Body of pancreas (tissue), 4 donors: ENCODE measurements at regions not wholly inside any gene's neighbourhood (a gene's known extent, or its start where the extent isn't known, plus 50 kb on each side); places are given as distances from the start of the nearest gene placed in this dataset.

Experiments used
- ATAC-seq: fragments of 150-250 bp; one replicate; pipeline ENCODE4 v1.9.1; 2016
- DNase-seq, 4 donors: peaks; one replicate each; pipeline ENCODE4 v3.0.0-alpha.2; 2019
- H3K27ac ChIP-seq, 4 donors: fragments of 200-600 bp; sonication (generic); 1 replicate in 3 of 4; 2 replicates in 1 of 4; pipeline versions ENCODE4 v1.5.1 to v1.6.1; 2016 to 2019; ENCODE audit warnings: mild to moderate bottlenecking in 1 of 4, mixed read lengths in 1 of 4, moderate library complexity in 1 of 4
- H3K27me3 ChIP-seq, 2 donors: fragments of 200-600 bp; sonication (generic); one replicate each; pipeline ENCODE4 v1.6.0; 2016; ENCODE audit warnings: mild to moderate bottlenecking in 1 of 2
- H3K36me3 ChIP-seq, 2 donors: fragments of 200-600 bp; sonication (generic); replicated peaks in 1 of 2; 2 replicates each; pipeline ENCODE4 v1.5.1; 2016; ENCODE audit warnings: low read depth in 2 of 2; ENCODE audit not compliant: insufficient read depth in 1 of 2
- H3K4me1 ChIP-seq: fragments of 200-600 bp; sonication (generic); one replicate; pipeline ENCODE4 v1.6.0; 2016
- H3K4me3 ChIP-seq, 2 donors: fragments of 200-600 bp; sonication (generic); 1 replicate in 1 of 2; 2 replicates in 1 of 2; pipeline ENCODE4 v1.5.1; 2016 to 2019
- H3K9me3 ChIP-seq, 3 donors: fragments of 200-600 bp; sonication (generic); 1 replicate in 2 of 3; 2 replicates in 1 of 3; pipeline ENCODE4 v1.5.1; 2016
- POLR2A ChIP-seq, 3 donors: fragments of 450-650 bp; IDR thresholded peaks; one replicate each; pipeline ENCODE4 v1.6.1; 2016; ENCODE audit warnings: antibody characterized with exemption in 3 of 3, mild to moderate bottlenecking in 2 of 3
- WGBS, 2 donors: methylation state at CpG; one replicate each; pipeline ENCODE4 v1.1.5; 2017; 5-methylcytosine and 5-hydroxymethylcytosine counted together
- intact Hi-C: fragments of 100-400 bp; cut with DNase I; formaldehyde crosslinking; loops from one replicate; pipeline ENCODE4 v1.15.1; 2023
- TF ChIP-seq, protein P1 (sequence below), 7 experiments: fragments of 450-650 bp in 4 of 7; fragments of 200-600 bp in 3 of 7; sonication (generic) in 3 of 7; IDR thresholded peaks; one replicate each; pipeline ENCODE4 v1.5.1; 2016 to 2019; ENCODE audit warnings: antibody characterized with exemption in 7 of 7

DNA sequence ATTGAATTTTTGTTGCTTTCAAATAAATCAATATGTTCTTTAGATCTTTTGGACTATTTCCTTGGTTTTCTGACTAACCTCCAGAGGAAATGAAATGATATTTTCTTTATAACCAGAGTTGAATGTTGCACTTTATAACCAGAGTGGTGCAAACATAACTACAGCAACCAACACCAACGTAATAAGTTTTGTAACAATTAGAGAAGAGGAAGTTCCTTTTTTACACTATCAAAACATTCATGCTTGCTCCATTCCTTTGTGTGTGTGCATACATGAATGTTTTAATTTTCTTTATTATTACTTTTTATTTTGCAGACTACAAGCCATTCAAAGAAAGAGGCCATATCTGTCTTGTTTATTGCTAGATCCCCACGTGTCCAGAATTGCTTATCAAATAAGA, 193.0 kb upstream of the PPP3CA start:
- Histone ChIP-seq H3K27me3 (no peaks in the 10 kb centered on the region), H3K27ac (no peak overlapping the region), H3K9me3 (no peaks in the 10 kb centered on the region), H3K4me3 (no peak overlapping the region), H3K36me3 (no peaks in the 10 kb centered on the region), H3K4me1 (no peaks in the 10 kb centered on the region)
- DNase-seq (no peak), ATAC-seq (no peak)
- intact Hi-C loops, result no loop called here
- 23 to 29% methylated on average over 2 of the region's 2 CpGs for WGBS, 2 donors
- TF ChIP-seq POLR2A (IDR thresholded peaks at IDR 0.05), result no peak
- TF ChIP-seq, protein P1, sequence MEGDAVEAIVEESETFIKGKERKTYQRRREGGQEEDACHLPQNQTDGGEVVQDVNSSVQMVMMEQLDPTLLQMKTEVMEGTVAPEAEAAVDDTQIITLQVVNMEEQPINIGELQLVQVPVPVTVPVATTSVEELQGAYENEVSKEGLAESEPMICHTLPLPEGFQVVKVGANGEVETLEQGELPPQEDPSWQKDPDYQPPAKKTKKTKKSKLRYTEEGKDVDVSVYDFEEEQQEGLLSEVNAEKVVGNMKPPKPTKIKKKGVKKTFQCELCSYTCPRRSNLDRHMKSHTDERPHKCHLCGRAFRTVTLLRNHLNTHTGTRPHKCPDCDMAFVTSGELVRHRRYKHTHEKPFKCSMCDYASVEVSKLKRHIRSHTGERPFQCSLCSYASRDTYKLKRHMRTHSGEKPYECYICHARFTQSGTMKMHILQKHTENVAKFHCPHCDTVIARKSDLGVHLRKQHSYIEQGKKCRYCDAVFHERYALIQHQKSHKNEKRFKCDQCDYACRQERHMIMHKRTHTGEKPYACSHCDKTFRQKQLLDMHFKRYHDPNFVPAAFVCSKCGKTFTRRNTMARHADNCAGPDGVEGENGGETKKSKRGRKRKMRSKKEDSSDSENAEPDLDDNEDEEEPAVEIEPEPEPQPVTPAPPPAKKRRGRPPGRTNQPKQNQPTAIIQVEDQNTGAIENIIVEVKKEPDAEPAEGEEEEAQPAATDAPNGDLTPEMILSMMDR (IDR thresholded peaks at IDR 0.05), result no peak

DNA sequence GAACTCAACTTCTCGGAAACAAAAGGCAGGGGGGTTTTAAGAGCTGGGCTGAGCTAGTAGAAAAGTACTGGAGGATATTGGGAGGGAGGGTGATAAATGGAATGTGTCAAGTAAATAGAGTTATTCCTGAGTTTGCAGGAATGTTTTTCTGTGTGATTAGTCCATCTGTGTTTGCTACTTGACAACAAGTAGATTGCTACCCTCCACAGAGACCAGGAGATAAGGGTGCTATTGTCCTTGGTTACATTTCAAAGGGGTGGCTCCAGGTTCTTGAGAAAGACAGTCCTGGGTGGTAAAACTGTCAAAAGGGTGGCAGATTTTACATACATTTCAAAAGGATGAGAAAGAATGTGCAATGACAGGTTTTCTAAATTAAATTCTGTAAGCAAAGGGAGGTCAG, 181.2 kb upstream of the PPP3CA start:
- Histone ChIP-seq H3K36me3 (no peaks in the 10 kb centered on the region), H3K4me3 (no peak overlapping the region), H3K9me3 (no peaks in the 10 kb centered on the region), H3K4me1 (no peaks in the 10 kb centered on the region), H3K27ac (no peak overlapping the region), H3K27me3 (no peaks in the 10 kb centered on the region)
- no peak for TF ChIP-seq POLR2A (IDR thresholded peaks at IDR 0.05)
- TF ChIP-seq, protein P1 (IDR thresholded peaks at IDR 0.05), result no peak
- no peak for ATAC-seq
- 40 to 42% methylated on average over 1 of the region's 1 CpG for WGBS, 2 donors
- DNase-seq, result no peak
- intact Hi-C loops, result no loop called here

DNA sequence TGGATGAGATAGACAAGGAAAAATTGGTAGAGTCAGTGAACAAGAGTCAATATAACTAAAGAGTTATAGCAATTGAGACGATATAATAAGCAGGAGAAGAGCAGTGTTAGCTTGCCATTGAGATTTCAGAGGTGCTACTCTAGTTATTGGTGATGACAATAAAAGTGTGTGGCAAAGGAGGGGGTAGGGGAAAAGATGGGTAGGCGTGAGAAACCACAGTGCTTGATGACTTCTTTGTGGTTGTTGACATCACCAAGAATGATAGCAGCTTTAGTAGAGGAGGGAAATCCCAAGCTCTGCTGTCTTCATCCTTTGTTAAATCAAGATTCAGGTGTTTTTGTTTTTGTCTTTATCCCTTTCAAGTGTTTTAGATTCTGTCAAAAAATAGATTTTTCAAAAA, 179.9 kb upstream of the PPP3CA start:
- no peak for TF ChIP-seq POLR2A (IDR thresholded peaks at IDR 0.05)
- TF ChIP-seq, protein P1 (IDR thresholded peaks at IDR 0.05), result no peak
- DNase-seq, result no peak
- Histone ChIP-seq H3K4me1 (no peaks in the 10 kb centered on the region), H3K36me3 (no peaks in the 10 kb centered on the region), H3K27ac (no peak overlapping the region), H3K9me3 (no peaks in the 10 kb centered on the region), H3K27me3 (no peaks in the 10 kb centered on the region), H3K4me3 (no peak overlapping the region)
- intact Hi-C loops, result no loop called here
- WGBS, 2 donors, result 38 to 52% methylated on average over 2 of the region's 2 CpGs
- ATAC-seq, result no peak

DNA sequence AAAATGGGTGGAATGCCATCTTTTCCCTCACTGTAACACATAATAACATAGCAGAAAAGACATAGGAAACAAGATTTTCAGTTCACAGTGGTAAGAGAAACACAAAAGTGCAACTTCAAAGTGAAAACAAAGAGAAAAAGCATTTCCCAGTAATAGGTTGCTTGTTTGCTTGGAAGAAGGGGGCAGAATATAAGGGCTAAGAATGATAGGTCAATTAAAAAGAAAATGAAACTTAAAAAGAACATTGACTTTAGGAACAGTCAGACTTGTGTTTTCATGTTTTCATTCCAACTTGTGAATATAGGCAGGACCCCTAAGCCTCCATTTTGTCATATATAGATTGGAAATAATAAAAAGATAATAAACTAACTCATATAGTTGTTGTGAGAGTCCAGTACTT, 168.2 kb upstream of the PPP3CA start:
- Histone ChIP-seq H3K4me3 (no peak overlapping the region), H3K27ac (no peak overlapping the region), H3K36me3 (no peaks in the 10 kb centered on the region), H3K9me3 (no peaks in the 10 kb centered on the region), H3K27me3 (no peaks in the 10 kb centered on the region), H3K4me1 (no peaks in the 10 kb centered on the region)
- no peak for TF ChIP-seq POLR2A (IDR thresholded peaks at IDR 0.05)
- TF ChIP-seq, protein P1 (IDR thresholded peaks at IDR 0.05), result no peak
- ATAC-seq (no peak), DNase-seq (no peak)
- intact Hi-C loops, result no loop called here

DNA sequence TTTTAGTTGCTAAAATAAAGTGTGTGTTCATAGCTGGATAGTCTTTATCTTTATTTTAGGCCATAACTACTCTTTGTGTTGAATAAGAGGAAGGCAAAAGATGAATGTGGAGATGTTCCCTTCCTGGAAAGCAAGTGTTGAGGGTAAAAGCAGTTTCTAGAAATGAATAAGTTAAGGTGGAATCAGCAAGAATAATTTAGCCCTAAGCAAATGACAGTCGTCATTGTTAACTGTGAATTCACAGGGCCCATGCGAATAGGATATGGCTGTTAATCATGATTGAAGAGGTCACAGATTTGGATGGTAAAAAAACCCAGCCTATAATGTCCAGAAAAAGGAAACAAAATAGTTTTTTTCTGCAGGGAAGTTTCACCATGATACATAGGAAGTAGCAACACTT, 167.8 kb upstream of the PPP3CA start:
- ATAC-seq, result no peak
- H3K27me3 ChIP-seq, result no peaks in the 10 kb centered on the region
- WGBS, 2 donors, result 74 to 84% methylated on average over 2 of the region's 2 CpGs
- no peak overlapping the region for H3K27ac ChIP-seq
- DNase-seq, result no peak
- TF ChIP-seq, protein P1 (IDR thresholded peaks at IDR 0.05), result no peak
- no peak for TF ChIP-seq POLR2A (IDR thresholded peaks at IDR 0.05)
- no peaks in the 10 kb centered on the region for H3K4me1 ChIP-seq
- intact Hi-C loops, result no loop called here
- no peaks in the 10 kb centered on the region for H3K36me3 ChIP-seq
- no peaks in the 10 kb centered on the region for H3K9me3 ChIP-seq
- no peak overlapping the region for H3K4me3 ChIP-seq
